ENCODE measurements at regions not wholly inside any gene's neighbourhood (a gene's known extent, or its start where the extent isn't known, plus 50 kb on each side); places are given as distances from the start of the nearest gene placed in this dataset.
"Not testable (repeated sequence)": the region's sequence is repeated elsewhere in the genome, so short reads cannot be mapped to it uniquely, and the experiment has no call there.

GRCh38 chr17:72565758-72566157, 444.9 kb downstream of the SOX9 start:
- no peak for DNase-seq

DNA sequence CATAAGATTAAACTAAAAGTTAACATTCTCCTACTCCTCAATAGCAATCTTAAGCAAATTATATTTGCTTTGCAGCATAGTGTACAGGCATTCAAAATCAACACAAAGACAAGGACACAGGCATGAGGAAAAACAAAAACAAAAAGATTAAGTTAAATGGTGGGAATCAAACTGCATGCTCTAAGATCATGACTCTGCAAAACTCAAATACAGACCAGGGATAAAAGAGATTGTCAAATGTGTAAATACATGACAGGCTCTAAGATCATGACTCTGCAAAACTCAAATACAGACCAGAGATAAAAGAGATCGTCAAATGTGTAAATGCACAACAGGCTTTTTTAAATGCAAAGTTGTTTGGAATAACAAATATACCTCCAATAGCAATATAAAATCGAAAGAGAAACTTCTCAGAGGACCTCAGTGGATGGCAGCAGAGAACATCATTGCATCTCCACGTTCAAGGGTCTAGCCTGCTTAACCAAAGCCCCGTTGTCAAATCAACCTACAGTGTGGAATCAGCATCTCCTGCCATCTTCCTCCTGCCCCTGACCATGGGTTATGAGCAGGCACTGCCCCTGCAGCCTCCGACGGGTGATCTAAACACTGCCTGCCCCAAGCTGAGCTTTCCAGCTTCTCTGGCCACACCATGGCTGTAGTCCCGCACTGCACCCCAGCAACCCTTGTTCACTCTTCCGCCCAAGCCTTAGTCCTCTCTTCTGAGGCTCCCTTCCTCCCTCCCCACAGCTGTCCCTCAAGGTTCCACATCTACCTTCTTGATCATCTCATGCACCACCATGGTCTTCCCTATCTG, 446.1 kb downstream of the SOX9 start:
- DNase-seq, result no peak

- DNase-seq, result no peak
Observed at GRCh38 chr17:72567774-72568173, 447.0 kb downstream of the SOX9 start.

DNA sequence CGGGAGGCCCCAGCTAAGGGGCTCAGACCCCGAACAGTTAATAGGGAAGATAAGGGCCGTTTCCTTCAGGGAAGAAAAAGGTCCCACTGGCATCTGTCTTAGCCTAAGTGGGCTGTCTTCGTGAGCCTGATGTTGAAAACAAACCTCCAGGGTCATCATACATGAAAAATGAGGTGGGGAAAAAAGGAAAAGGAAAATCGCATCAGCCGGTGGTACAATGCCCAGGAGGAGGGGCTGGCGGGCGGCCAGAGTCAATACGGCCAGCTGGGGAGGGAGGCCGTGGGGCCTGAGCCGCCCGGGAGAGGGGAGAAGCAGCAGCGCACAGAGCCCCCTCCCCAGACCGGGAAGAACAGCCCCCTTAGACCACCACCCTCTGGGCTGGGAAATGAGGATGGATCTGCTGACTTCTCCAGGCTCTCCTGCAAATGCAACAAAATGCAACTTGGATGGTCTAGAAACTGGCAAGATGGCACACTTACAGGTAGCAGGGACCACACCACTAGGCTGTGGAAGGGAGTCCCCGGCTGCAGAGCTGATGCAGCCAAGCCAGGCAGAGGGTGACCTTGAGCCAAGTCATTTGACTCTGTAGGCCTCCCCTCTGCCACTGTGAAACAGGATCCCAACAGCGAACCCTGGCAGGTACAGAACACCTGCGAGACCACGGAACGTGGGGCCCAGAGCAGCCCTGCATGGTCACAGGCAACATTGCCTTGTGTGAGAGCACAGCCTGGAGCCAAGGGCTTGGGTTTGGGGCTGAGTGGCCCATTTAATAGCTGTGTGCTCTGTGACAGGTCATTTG, 448.5 kb downstream of the SOX9 start:
- DNase-seq, result no peak

DNA sequence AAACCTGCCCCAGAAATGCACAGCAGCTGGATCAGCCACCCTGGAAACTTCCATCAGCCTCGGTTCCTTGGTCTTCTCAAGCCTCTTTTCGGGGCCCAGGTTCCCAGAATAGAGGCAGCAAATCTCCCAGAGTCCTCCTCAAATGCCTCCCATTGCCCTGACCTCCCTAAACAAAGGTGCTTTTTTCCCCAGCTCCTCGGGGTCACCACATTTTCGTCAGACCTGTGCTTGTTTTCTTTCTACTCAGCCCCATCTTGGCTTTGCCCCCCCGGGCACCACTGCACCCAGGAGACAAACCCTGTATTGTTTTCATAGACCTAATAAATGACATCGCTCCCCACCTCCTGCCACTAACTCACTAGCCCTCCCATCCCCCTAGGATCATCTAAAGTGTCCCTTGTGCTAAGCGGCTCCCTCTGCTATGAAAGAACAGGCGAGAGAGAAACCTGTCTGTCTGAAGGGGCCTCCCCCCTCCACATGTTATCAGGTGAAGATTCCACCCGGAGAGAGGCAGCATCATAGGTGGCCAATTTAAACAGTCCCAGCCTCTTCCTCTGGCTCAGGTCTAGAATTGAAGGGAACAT, 451.1 kb downstream of the SOX9 start:
- DNase-seq, result no peak

- DNase-seq, result no peak
Observed at GRCh38 chr17:72572604-72573491, 452.0 kb downstream of the SOX9 start.

GRCh38 chr17:72573492-72573801, 452.6 kb downstream of the SOX9 start:
- DNase-seq, result not testable (repeated sequence)

DNA sequence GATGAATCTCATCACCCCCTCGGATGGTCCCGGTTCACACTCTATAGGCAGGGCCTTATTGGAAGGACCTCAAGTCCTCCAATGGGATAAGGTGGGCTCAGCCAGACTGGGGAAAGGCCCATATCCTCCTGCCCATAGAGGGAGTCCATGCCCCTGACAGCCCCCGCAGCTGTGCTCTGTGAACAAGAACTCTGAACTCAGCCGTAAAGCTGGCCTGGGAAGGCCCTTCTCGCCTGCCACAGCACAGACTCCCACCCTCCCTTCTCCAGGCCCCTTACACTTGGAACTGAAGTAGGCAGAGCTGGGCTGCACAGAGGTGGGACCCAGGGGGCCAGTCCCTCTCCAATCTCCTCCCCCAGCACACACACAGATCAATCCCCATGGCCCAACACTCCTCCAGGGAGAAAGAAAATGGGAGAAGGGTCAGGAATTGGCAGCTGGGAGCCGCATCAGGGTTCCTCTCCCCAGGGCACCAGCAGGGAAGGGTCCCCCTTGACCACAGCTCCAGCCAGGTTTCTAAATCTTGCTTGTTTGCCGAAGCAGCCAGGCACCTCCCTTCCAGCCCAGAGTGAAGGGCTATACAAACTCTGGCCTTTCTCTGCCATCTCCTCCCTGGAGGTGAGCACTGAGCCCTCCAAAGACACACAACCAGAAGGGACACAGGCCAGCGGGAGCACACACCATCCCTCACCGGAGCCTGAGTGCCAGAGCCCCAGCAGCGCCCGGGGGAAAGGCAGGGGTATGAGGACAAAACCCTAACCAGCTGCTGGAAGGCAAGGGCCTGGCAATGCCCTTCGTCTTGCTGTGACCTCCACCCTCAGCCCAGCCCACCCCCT, 454.1 kb downstream of the SOX9 start:
- no peak for DNase-seq

DNA sequence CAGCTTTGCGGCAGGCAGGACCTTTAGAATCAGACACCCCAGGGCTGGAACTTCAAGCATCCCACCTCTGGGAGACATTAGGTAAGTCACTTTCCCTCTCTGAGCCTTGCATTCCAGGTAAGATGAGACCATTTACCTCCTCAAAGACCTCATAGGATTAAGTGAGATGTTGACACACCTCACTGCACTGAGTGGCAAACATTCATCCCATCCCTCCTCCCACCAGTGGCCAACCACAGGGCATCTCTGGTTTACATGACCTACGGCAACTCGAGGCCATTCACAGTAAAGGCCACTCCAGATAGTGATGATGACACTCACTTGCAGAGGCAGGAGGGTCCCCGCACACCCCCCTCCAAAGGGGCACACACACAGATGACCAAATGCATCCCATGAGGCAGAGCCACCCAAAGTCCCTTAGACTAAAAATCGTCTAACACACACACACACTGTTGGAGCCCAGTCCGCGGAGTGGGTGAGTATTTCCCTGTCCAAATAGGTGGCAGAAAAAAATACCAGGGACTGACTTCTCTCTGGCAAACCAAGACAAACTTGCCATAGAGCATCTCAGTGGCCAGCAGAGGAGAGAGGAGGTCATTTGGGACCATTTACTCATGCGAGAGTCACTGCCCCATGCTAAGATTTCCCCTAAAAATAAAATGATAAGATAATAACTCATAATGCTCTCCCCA, 454.9 kb downstream of the SOX9 start:
- DNase-seq, result no peak

- DNase-seq, result no peak
Observed at GRCh38 chr17:72576289-72576759, 455.5 kb downstream of the SOX9 start.

GRCh38 chr17:72578817-72579470, 458.1 kb downstream of the SOX9 start:
- no peak for DNase-seq

- DNase-seq, result no peak
Observed at GRCh38 chr17:72579990-72580320, 459.1 kb downstream of the SOX9 start.

GRCh38 chr17:72580321-72581127, 459.7 kb downstream of the SOX9 start:
- no peak for DNase-seq

DNA sequence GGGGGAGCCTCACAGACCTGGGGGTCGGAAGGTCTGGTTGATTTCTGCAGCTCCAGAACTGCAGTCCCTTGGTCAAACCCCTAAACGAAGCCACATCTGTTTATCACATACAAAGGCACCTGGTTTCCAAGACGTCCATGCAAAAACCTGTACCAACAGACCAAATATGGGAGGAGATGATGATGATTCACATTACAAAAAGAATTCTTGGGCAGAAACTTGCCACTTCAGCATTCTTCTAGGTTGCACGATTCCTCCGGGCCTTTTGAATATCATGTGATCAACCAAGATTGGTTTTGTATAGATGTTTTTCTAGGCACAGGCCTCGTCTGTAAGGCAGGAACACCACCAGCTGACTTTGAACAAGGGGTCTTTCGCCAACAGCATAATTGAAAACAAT, 466.3 kb downstream of the SOX9 start:
- DNase-seq, result no peak

GRCh38 chr17:72587773-72588511, 467.1 kb downstream of the SOX9 start:
- no peak for DNase-seq

DNA sequence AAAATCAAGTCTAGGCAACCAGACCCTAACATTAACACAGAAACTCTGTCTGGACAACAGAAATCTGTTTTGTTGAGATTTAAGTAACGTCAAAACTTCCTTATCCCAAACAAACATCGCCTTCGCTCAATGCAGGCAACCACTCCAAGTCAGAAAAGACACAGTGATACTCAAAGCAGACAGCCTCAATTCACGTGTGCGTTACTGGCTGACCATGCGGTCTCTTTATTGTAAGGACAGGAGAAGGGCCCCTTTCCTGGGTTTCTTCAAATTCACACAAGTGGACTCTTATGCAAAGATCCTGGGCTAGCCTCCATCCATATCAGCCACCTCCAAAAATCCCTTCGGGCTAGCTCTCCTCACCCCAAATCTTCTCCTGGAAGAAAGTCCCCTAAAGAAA, 467.7 kb downstream of the SOX9 start:
- no peak for DNase-seq

DNA sequence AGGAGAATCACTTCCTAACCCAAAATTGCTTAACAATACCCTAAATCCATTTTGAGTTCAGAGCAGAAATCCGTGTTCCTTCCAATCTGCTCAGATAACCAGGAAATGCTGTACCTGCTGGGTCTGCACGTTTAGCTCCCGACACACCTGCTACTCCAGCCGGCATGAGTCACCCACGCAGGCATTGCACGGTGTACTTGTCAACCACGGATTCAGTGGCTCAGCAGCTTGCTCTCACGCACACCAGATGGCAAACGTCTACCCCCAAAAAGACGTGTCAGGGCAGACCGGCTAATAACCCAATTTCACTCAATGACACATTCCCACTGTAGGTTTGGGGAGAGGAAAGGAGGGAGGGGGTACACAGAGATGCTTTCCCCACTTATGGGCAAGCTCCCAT, 468.1 kb downstream of the SOX9 start:
- DNase-seq, result no peak

DNA sequence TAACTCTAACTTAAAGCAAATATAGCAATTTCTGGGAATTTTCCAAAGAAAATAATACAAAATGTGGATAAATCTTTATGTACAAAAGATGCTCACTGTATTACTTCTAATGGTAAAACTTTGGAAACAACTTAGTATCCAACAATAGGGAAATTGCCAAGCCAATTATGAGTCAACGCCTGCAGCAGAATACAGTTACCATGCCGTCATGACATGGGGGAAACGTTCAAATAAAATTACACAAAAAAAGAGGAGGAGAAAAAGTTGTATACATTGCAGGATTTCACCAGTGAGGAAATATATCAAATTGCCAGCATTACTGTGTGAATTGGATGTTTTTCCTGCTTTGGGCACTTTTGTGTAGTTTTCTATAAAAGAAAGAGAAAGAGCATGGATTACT, 469.6 kb downstream of the SOX9 start:
- DNase-seq, result no peak

GRCh38 chr17:72590882-72591281, 470.1 kb downstream of the SOX9 start:
- DNase-seq, result no peak
